ENCODE measurements at regions not wholly inside any gene's neighbourhood (a gene's known extent, or its start where the extent isn't known, plus 50 kb on each side); places are given as distances from the start of the nearest gene placed in this dataset.

DNA sequence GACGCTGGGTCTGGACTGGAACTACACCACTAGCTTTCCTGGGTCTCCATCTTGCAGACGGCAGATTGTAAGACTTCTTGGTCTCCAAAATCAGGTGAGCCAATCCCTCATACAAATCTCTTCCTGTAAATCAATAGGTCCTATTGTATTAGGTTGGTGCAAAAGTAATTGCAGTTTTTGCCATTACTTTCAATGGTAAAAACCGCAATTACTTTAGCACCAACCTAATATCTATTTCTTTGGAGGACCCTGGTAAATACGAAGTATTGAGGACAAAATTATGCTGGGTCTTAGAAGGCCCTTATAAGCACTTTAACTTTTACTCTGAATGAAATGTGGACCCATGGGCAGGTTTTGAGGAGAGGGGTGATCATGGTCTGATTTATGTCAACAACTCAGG is 330.6 kb upstream of the C16orf82 start:
- no peaks in the 10 kb centered on the region for H3K27me3 Mint-ChIP-seq (ENCODE audit: insufficient read depth, unreplicated experiment)
- no TSS peak for BruUV-seq (replicated peaks)
- H3K36me3 Mint-ChIP-seq (ENCODE audit: insufficient read depth, unreplicated experiment), result no peaks in the 10 kb centered on the region
- no peak overlapping the region for H3K27ac Mint-ChIP-seq (ENCODE audit: low read depth, unreplicated experiment)
- H3K9me3 Mint-ChIP-seq (ENCODE audit: unreplicated experiment), result peaks cover 39% of the 10 kb centered on the region
- intact Hi-C loops (cut with micrococcal nuclease), result no loop called here
- TF ChIP-seq, protein P1, sequence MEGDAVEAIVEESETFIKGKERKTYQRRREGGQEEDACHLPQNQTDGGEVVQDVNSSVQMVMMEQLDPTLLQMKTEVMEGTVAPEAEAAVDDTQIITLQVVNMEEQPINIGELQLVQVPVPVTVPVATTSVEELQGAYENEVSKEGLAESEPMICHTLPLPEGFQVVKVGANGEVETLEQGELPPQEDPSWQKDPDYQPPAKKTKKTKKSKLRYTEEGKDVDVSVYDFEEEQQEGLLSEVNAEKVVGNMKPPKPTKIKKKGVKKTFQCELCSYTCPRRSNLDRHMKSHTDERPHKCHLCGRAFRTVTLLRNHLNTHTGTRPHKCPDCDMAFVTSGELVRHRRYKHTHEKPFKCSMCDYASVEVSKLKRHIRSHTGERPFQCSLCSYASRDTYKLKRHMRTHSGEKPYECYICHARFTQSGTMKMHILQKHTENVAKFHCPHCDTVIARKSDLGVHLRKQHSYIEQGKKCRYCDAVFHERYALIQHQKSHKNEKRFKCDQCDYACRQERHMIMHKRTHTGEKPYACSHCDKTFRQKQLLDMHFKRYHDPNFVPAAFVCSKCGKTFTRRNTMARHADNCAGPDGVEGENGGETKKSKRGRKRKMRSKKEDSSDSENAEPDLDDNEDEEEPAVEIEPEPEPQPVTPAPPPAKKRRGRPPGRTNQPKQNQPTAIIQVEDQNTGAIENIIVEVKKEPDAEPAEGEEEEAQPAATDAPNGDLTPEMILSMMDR (IDR thresholded peaks at IDR 0.05; ENCODE audit: unreplicated experiment), result no peak
- CTCF ChIA-PET, result no interaction called here
- H3K4me3 Mint-ChIP-seq (ENCODE audit: unreplicated experiment), result no peak overlapping the region
- DNase-seq (ENCODE audit: unreplicated experiment), result no peak
- POLR2A ChIA-PET, result no interaction called here
- no peaks in the 10 kb centered on the region for H3K4me1 Mint-ChIP-seq (ENCODE audit: insufficient read depth, unreplicated experiment)

DNA sequence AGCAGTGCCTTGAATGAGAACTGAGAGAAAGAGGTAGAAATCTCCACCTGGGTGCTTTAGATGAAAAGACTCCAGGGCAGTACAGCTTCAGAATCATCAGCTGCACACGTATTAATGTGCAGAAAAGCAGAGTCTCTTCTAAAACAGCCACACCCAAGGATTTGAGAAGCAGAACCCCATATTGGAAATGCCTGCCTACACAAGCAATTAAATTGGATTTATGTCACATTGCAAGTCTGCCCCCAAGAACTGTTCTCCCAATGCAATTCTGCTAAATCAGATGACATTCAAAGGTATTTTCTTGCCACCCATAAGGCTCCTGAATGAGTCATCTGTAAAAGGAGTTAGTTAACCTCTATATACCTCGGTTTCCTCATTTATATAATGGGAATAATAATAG is 326.0 kb upstream of the C16orf82 start:
- POLR2A ChIA-PET, result no interaction called here
- H3K4me1 Mint-ChIP-seq (ENCODE audit: insufficient read depth, unreplicated experiment), result no peaks in the 10 kb centered on the region

DNA sequence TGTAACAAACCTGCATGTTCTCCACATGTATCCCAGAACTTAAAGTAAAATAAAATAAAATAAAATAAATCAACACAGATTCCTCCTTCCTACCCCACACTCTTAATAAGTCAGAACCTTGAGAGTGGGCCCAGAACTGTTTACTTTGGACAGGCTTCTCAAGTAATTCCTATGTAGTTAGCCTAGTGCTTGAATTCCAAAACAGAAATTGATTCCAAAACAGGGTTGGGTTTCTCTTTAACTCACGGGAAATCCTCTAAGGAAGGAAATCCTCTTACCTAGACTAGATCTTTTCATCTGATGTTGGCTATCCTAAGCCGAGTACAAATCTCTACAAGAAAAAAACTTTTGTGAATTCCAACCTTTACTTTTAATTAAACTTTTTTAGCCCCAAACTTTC is 324.7 kb upstream of the C16orf82 start:
- Mint-ChIP-seq H3K27ac (ENCODE audit: low read depth, unreplicated experiment) (no peak overlapping the region), H3K9me3 (ENCODE audit: unreplicated experiment) (peaks cover 34% of the 10 kb centered on the region), H3K4me1 (ENCODE audit: insufficient read depth, unreplicated experiment) (no peaks in the 10 kb centered on the region), H3K36me3 (ENCODE audit: insufficient read depth, unreplicated experiment) (no peaks in the 10 kb centered on the region), H3K27me3 (ENCODE audit: insufficient read depth, unreplicated experiment) (no peaks in the 10 kb centered on the region), H3K4me3 (ENCODE audit: unreplicated experiment) (no peak overlapping the region)
- intact Hi-C loops (cut with micrococcal nuclease), result no loop called here
- TF ChIP-seq, protein P1 (IDR thresholded peaks at IDR 0.05; ENCODE audit: unreplicated experiment), result no peak
- BruUV-seq (replicated peaks), result no TSS peak
- DNase-seq (ENCODE audit: unreplicated experiment), result no peak
- ChIA-PET CTCF (no interaction called here), POLR2A (no interaction called here)

More for the DNA sequence above, 326.0 kb upstream of the C16orf82 start:
- intact Hi-C loops (cut with micrococcal nuclease), result no loop called here
- H3K36me3 Mint-ChIP-seq (ENCODE audit: insufficient read depth, unreplicated experiment), result no peaks in the 10 kb centered on the region
- H3K27ac Mint-ChIP-seq (ENCODE audit: low read depth, unreplicated experiment), result no peak overlapping the region
- H3K9me3 Mint-ChIP-seq (ENCODE audit: unreplicated experiment), result peaks cover 35% of the 10 kb centered on the region
- TF ChIP-seq, protein P1 (IDR thresholded peaks at IDR 0.05; ENCODE audit: unreplicated experiment), result no peak
- H3K4me3 Mint-ChIP-seq (ENCODE audit: unreplicated experiment), result no peak overlapping the region
- no peaks in the 10 kb centered on the region for H3K27me3 Mint-ChIP-seq (ENCODE audit: insufficient read depth, unreplicated experiment)
- BruUV-seq (replicated peaks), result no TSS peak
- DNase-seq (ENCODE audit: unreplicated experiment), result no peak
- CTCF ChIA-PET, result no interaction called here

DNA sequence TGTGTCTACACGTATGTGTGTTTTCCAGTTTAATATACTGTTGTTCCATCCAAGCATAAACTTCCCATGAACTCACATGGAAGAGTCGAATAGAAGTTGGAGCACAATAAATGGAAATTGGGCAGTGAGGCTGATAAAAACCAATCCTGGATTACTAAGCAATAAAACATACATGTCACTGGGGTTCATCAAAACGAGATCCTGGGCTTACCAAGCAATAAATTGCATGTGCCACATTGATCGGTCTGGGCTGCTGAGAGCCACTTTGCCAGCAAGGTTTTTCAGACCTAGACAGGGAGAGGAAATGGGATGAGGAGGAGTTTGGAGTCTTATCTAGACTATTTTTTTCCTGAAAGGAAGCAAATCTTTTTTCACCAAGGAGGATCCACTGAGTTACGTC is 322.3 kb upstream of the C16orf82 start:
- no TSS peak for BruUV-seq (replicated peaks)
- Mint-ChIP-seq H3K4me1 (ENCODE audit: insufficient read depth, unreplicated experiment) (no peaks in the 10 kb centered on the region), H3K27ac (ENCODE audit: low read depth, unreplicated experiment) (no peak overlapping the region), H3K4me3 (ENCODE audit: unreplicated experiment) (no peak overlapping the region), H3K36me3 (ENCODE audit: insufficient read depth, unreplicated experiment) (no peaks in the 10 kb centered on the region), H3K27me3 (ENCODE audit: insufficient read depth, unreplicated experiment) (no peaks in the 10 kb centered on the region), H3K9me3 (ENCODE audit: unreplicated experiment) (peaks cover 35% of the 10 kb centered on the region)
- DNase-seq (ENCODE audit: unreplicated experiment), result no peak
- TF ChIP-seq, protein P1 (IDR thresholded peaks at IDR 0.05; ENCODE audit: unreplicated experiment), result no peak
- ChIA-PET CTCF (no interaction called here), POLR2A (no interaction called here)
- intact Hi-C loops (cut with micrococcal nuclease), result no loop called here

All from MCF 10A (cell line).